ENCODE measurements at regions not wholly inside any gene's neighbourhood (a gene's known extent, or its start where the extent isn't known, plus 50 kb on each side); places are given as distances from the start of the nearest gene placed in this dataset.

DNA sequence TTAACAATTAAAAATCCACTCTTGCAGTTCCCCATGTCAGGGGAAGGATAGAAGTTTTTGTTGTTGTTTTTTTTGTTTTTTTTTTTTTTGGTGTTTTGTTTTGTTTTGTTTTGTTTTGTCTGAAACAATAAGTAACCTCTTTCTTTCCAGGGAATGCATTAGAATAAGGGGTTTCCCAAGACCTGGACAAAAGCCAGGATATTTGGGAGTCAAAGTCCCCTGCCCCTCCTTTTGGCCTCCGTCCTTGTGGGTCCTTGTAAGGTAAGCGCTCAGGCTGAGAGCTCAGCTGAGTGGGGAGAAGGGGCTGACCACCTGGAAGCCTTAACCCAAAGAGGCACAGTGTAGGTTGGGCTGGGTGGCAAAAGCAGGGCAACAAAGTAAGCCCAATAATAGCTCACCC lies 515.4 kb downstream of the SOX6 start:
- POLR2A ChIA-PET = no interaction called here
- BruUV-seq (replicated peaks) = no TSS peak

DNA sequence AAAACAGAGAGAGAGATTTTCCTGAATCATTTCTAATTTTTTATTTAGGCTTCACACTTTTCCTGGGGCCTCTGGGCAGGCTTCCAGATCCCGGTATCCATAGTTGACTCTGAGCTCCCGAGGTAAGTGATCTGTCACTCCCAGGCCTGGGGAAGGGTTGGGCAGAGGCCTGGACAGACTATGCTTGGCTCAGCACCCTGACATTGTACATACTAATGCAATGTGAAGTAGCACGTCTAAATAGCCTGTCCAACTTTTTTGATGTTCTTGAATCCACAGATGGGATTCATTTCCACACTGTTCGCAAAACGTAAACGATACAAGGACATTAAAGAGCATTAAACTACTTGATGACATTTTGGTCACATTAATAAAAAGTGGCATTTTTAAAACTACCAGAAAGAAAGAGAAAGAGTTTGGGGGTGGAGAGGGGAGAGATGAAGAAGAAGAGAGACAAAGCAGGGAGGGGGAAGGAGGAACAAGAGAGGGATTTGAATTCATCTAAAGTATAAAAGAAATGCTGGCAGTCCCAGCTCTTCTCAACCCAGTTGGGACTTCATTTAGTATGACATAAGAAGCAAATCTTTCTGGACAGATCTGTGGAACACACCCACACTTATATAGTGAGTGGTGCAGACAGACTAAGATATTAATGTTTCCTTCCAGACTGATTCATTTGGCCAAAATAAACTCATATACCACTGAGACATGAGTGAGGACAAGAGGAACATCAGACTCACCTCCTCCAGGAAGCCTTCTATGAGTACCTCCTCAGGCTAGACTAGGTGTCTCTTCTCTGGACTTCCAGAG lies 514.2 kb downstream of the SOX6 start:
- intact Hi-C loops (cut with micrococcal nuclease; ENCODE audit: unreplicated experiment) (no loop called here), in situ Hi-C loops (cut with HindIII; ENCODE audit: low pct_unique_long_range_greater_than_20kb, low sequenced_read_pairs) (no loop called here)
- ATAC-seq (no peak), DNase-seq (ENCODE audit: low read depth, low spot score) (no peak)
- no peaks in the 10 kb centered on the region for H3K9me3 ChIP-seq (ENCODE audit: control insufficient read depth, insufficient read depth, low read depth, low read length)
- H3K27ac ChIP-seq (ENCODE audit: low read length) = no peak overlapping the region
- H3K4me1 ChIP-seq (ENCODE audit: control insufficient read depth, insufficient read depth, low read length) = no peaks in the 10 kb centered on the region
- H3K4me3 ChIP-seq (ENCODE audit: low read depth in 2 of 2, low read length in 2 of 2) = no peak overlapping the region
- POLR2A ChIA-PET = no interaction called here
- TF ChIP-seq SIN3A (IDR thresholded peaks at IDR 0.05; ENCODE audit: borderline replicate concordance, insufficient read depth, low read depth, low read length) = no peak
- TF ChIP-seq REST (IDR thresholded peaks at IDR 0.05; ENCODE audit: insufficient read depth in 1 of 2, low read depth in 2 of 2, low read length in 1 of 2) = no peak
- no peak for TF ChIP-seq TCF7L2 (IDR thresholded peaks at IDR 0.05; ENCODE audit: low read depth, low read length)
- H3K27me3 ChIP-seq (ENCODE audit: control insufficient read depth, insufficient read depth, low read length) = no peaks in the 10 kb centered on the region
- CTCF ChIA-PET = no interaction called here
- no peaks in the 10 kb centered on the region for H3K36me3 ChIP-seq (ENCODE audit: control insufficient read depth, insufficient read depth, low read length)
- no TSS peak for BruUV-seq (replicated peaks)

More for the DNA sequence above, 515.4 kb downstream of the SOX6 start:
- no peaks in the 10 kb centered on the region for H3K4me1 ChIP-seq (ENCODE audit: control insufficient read depth, insufficient read depth, low read length)
- CTCF ChIA-PET = no interaction called here
- ATAC-seq (no peak), DNase-seq (ENCODE audit: low read depth, low spot score) (no peak)
- intact Hi-C loops (cut with micrococcal nuclease; ENCODE audit: unreplicated experiment) = no loop called here
- H3K4me3 ChIP-seq (ENCODE audit: low read depth in 2 of 2, low read length in 2 of 2) = no peak overlapping the region
- no peak overlapping the region for H3K27ac ChIP-seq (ENCODE audit: low read length)
- no peaks in the 10 kb centered on the region for H3K9me3 ChIP-seq (ENCODE audit: control insufficient read depth, insufficient read depth, low read depth, low read length)
- in situ Hi-C loops (cut with HindIII; ENCODE audit: low pct_unique_long_range_greater_than_20kb, low sequenced_read_pairs) = no loop called here
- H3K27me3 ChIP-seq (ENCODE audit: control insufficient read depth, insufficient read depth, low read length) = no peaks in the 10 kb centered on the region
- TF ChIP-seq TCF7L2 (IDR thresholded peaks at IDR 0.05; ENCODE audit: low read depth, low read length) (no peak), SIN3A (IDR thresholded peaks at IDR 0.05; ENCODE audit: borderline replicate concordance, insufficient read depth, low read depth, low read length) (no peak), POLR2AphosphoS5 (IDR thresholded peaks at IDR 0.05; ENCODE audit: low read depth, low read length) (no peak), REST (IDR thresholded peaks at IDR 0.05; ENCODE audit: insufficient read depth in 1 of 2, low read depth in 2 of 2, low read length in 1 of 2) (no peak)
- TF ChIP-seq, protein P1, sequence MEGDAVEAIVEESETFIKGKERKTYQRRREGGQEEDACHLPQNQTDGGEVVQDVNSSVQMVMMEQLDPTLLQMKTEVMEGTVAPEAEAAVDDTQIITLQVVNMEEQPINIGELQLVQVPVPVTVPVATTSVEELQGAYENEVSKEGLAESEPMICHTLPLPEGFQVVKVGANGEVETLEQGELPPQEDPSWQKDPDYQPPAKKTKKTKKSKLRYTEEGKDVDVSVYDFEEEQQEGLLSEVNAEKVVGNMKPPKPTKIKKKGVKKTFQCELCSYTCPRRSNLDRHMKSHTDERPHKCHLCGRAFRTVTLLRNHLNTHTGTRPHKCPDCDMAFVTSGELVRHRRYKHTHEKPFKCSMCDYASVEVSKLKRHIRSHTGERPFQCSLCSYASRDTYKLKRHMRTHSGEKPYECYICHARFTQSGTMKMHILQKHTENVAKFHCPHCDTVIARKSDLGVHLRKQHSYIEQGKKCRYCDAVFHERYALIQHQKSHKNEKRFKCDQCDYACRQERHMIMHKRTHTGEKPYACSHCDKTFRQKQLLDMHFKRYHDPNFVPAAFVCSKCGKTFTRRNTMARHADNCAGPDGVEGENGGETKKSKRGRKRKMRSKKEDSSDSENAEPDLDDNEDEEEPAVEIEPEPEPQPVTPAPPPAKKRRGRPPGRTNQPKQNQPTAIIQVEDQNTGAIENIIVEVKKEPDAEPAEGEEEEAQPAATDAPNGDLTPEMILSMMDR (IDR thresholded peaks at IDR 0.05) = no peak
- H3K36me3 ChIP-seq (ENCODE audit: control insufficient read depth, insufficient read depth, low read length) = no peaks in the 10 kb centered on the region

Data from Panc1 (cell line).